Spleen (tissue), 11 donors: ENCODE measurements at regions not wholly inside any gene's neighbourhood (a gene's known extent, or its start where the extent isn't known, plus 50 kb on each side); places are given as distances from the start of the nearest gene placed in this dataset.

ENCODE experiments used
- DNase-seq: peaks from one replicate; pipeline ENCODE4 v3.0.0-alpha.2; 2020
- H3K27ac ChIP-seq, 8 donors: fragments of 200-600 bp; sonication (generic) in 7 of 8; 1 replicate in 4 of 8; 2 replicates in 4 of 8; pipeline versions ENCODE4 v1.5.0 to v1.8.0; 2016 to 2021; ENCODE audit warnings: inconsistent platforms in 4 of 8, mild to moderate bottlenecking in 4 of 8, moderate library complexity in 1 of 8
- H3K27me3 ChIP-seq, 7 donors: fragments of 200-600 bp; sonication (generic) in 6 of 7; replicated peaks in 1 of 7; 1 replicate in 4 of 7; 2 replicates in 3 of 7; pipeline versions ENCODE4 v1.5.0 to v1.8.0; 2016 to 2021; ENCODE audit warnings: inconsistent platforms in 3 of 7, mild to moderate bottlenecking in 1 of 7
- H3K36me3 ChIP-seq, 6 donors: fragments of 200-600 bp; sonication (generic) in 5 of 6; 1 replicate in 4 of 6; 2 replicates in 2 of 6; pipeline versions ENCODE4 v1.5.0 to v1.8.0; 2016 to 2021; ENCODE audit warnings: inconsistent platforms in 2 of 6
- H3K4me1 ChIP-seq, 6 donors: fragments of 200-600 bp; sonication (generic) in 5 of 6; 1 replicate in 3 of 6; 2 replicates in 3 of 6; pipeline versions ENCODE4 v1.5.0 to v1.8.0; 2016 to 2021; ENCODE audit warnings: inconsistent platforms in 3 of 6
- H3K4me3 ChIP-seq, 8 donors: fragments of 200-600 bp; sonication (generic) in 7 of 8; 1 replicate in 4 of 8; 2 replicates in 4 of 8; pipeline versions ENCODE4 v1.5.0 to v1.8.0; 2016 to 2021; ENCODE audit warnings: inconsistent platforms in 4 of 8, mild to moderate bottlenecking in 4 of 8, moderate library complexity in 2 of 8
- H3K9me3 ChIP-seq, 8 donors: fragments of 200-600 bp; sonication (generic) in 7 of 8; 1 replicate in 4 of 8; 2 replicates in 4 of 8; pipeline versions ENCODE4 v1.5.0 to v1.8.0; 2016 to 2021; ENCODE audit warnings: inconsistent platforms in 4 of 8
- POLR2A ChIP-seq, 3 donors: fragments of 450-650 bp; IDR thresholded peaks; one replicate each; pipeline ENCODE4 v1.5.1; 2017; ENCODE audit warnings: antibody characterized with exemption in 3 of 3, mild to moderate bottlenecking in 1 of 3
- POLR2AphosphoS5 ChIP-seq, 3 donors: sonication (generic); formaldehyde crosslinking; IDR thresholded peaks; one replicate each; pipeline ENCODE4 v1.5.1; 2017; ENCODE audit warnings: antibody characterized with exemption in 3 of 3
- WGBS, 5 donors: extraction: QIAGEN DNeasy Blood & Tissue Kit in 3 of 5; methylation state at CpG; one replicate each; pipeline versions ENCODE4 v1.1.5 to v1.1.7; 2013 to 2018; 5-methylcytosine and 5-hydroxymethylcytosine counted together
- intact Hi-C: fragments of 100-400 bp; cut with DNase I; formaldehyde crosslinking; loops from one replicate; pipeline ENCODE4 v1.15.0; 2023; ENCODE audit warnings: low total_unique reads
- TF ChIP-seq, protein P1 (sequence below), 11 experiments: fragments of 200-600 bp in 7 of 11; fragments of 450-650 bp in 4 of 11; sonication (generic) in 4 of 11; IDR thresholded peaks in 8 of 11; conservative IDR thresholded peaks in 3 of 11; 1 replicate in 7 of 11; 2 replicates in 4 of 11; pipeline versions ENCODE4 v1.4.0 to v1.8.0; 2016 to 2021; ENCODE audit warnings: antibody characterized with exemption in 11 of 11, inconsistent platforms in 4 of 11, mild to moderate bottlenecking in 1 of 11
- donor health status: healthy with polysubstance abuse.
- donor health status: DM: no; HTN: no; CAD: no; lungs with moderate emphysema.
- donor health status: DM: no; HTN: no; CAD: no.
- donor health status: Bipolar disorder and iron deficiency.
- donor health status: healthy.
- donor health status: DM: no; HTN: no; CAD: no.
- donor health status: DM: yes; HTN: yes; CAD: no.

DNA sequence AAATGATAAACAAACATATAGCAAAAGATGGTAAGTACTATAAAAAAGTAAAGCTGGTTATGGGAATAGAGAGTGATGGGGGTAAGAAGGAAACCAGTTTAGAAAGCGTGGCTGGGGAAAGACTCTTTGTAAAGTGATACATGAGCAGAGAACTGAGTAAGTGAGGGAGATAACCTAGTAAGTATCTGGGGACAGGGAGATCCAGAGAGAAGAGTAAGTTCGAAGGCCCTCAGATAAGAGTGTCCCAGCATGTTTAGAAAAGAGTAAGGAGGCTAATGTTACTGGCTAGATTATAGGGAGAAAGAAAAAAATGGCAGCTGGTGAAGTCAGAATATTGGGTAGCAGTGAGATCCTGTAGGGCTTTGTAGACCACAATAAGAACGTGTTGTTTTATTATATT is 50.7 kb upstream of the HBS1L start:
- Histone ChIP-seq H3K9me3 (no peaks in the 10 kb centered on the region), H3K4me1 (peaks cover 0 to 22% (median 0%) of the 10 kb centered on the region in 6 donors), H3K4me3 (no peak overlapping the region), H3K27ac (no peak overlapping the region), H3K27me3 (peaks cover 0 to 4% (median 0%) of the 10 kb centered on the region in 7 donors), H3K36me3 (no peaks in the 10 kb centered on the region)
- TF ChIP-seq POLR2A (IDR thresholded peaks at IDR 0.05) (no peak), POLR2AphosphoS5 (IDR thresholded peaks at IDR 0.05) (no peak)
- TF ChIP-seq, protein P1, sequence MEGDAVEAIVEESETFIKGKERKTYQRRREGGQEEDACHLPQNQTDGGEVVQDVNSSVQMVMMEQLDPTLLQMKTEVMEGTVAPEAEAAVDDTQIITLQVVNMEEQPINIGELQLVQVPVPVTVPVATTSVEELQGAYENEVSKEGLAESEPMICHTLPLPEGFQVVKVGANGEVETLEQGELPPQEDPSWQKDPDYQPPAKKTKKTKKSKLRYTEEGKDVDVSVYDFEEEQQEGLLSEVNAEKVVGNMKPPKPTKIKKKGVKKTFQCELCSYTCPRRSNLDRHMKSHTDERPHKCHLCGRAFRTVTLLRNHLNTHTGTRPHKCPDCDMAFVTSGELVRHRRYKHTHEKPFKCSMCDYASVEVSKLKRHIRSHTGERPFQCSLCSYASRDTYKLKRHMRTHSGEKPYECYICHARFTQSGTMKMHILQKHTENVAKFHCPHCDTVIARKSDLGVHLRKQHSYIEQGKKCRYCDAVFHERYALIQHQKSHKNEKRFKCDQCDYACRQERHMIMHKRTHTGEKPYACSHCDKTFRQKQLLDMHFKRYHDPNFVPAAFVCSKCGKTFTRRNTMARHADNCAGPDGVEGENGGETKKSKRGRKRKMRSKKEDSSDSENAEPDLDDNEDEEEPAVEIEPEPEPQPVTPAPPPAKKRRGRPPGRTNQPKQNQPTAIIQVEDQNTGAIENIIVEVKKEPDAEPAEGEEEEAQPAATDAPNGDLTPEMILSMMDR (IDR thresholded peaks at IDR 0.05 in 8 of 11, conservative IDR thresholded peaks at IDR 0.05 in 3 of 11): no peak
- no peak for DNase-seq
- intact Hi-C loops: no loop called here
- WGBS, 5 donors: 83 to 89% (median 86%) methylated on average over 3 of the region's 3 CpGs
